GM12891 (cell line): ENCODE measurements at regions not wholly inside any gene's neighbourhood (a gene's known extent, or its start where the extent isn't known, plus 50 kb on each side); places are given as distances from the start of the nearest gene placed in this dataset.

Experiments used
- PAX5 ChIP-seq: IDR thresholded peaks from 2 replicates; pipeline ENCODE4 v1.6.1; 2011; ENCODE audit warnings: low read length, moderate library complexity, mild to moderate bottlenecking; ENCODE audit not compliant: insufficient read depth, severe bottlenecking
- POU2F2 ChIP-seq: IDR thresholded peaks from 2 replicates; pipeline ENCODE4 v1.6.1; 2011; ENCODE audit warnings: low read depth, mild to moderate bottlenecking, control low read depth, low read length, moderate library complexity

- TF ChIP-seq PAX5 (no peak), POU2F2 (no peak)
Measured at GRCh38 chr3:170754311-170754693, 115.7 kb downstream of the RPL22L1 start.
